Psoas muscle (tissue), 7 donors: ENCODE measurements at regions not wholly inside any gene's neighbourhood (a gene's known extent, or its start where the extent isn't known, plus 50 kb on each side); places are given as distances from the start of the nearest gene placed in this dataset.

Experiments used
- ATAC-seq, 4 donors: fragments of 200-7000 bp; cut with Tn5 transposase; one replicate each; pipeline ENCODE4 v1.9.1; 2020; ENCODE audit warnings: moderate library complexity in 3 of 4, mild to moderate bottlenecking in 2 of 4
- DNase-seq, 2 donors: peaks; one replicate each; pipeline ENCODE4 v3.0.0-alpha.2; 2020
- H3K27ac ChIP-seq: fragments of 200-600 bp; one replicate; pipeline ENCODE4 v1.8.0; 2022
- H3K27me3 ChIP-seq, 3 donors: fragments of 200-600 bp in 1 of 3; one replicate each; pipeline versions ENCODE4 v1.6.1 to v1.8.0; 2013 to 2022; ENCODE audit warnings: low read length in 2 of 3, mild to moderate bottlenecking in 2 of 3, moderate library complexity in 1 of 3; ENCODE audit not compliant: insufficient read depth in 3 of 3
- H3K36me3 ChIP-seq, 2 donors: fragments of 200-600 bp in 1 of 2; one replicate each; pipeline versions ENCODE4 v1.6.1 to v1.8.0; 2013 to 2022; ENCODE audit warnings: low read depth in 1 of 2, mild to moderate bottlenecking in 1 of 2, moderate library complexity in 1 of 2; ENCODE audit not compliant: insufficient read depth in 1 of 2
- H3K4me1 ChIP-seq: fragments of 200-600 bp; one replicate; pipeline ENCODE4 v1.8.0; 2022
- H3K4me3 ChIP-seq: fragments of 200-600 bp; one replicate; pipeline ENCODE4 v1.8.0; 2022; ENCODE audit warnings: mild to moderate bottlenecking
- H3K9me3 ChIP-seq: fragments of 200-600 bp; one replicate; pipeline ENCODE4 v1.8.0; 2022
- CTCF ChIP-seq: fragments of 200-600 bp; IDR thresholded peaks from one replicate; pipeline ENCODE4 v1.8.0; 2022; ENCODE audit warnings: antibody characterized with exemption
- WGBS, 3 donors: extraction: QIAGEN DNeasy Blood & Tissue Kit; methylation state at CpG; one replicate each; pipeline versions ENCODE4 v1.1.6 to v1.1.7; 2013; 5-methylcytosine and 5-hydroxymethylcytosine counted together
- intact Hi-C, 2 donors: fragments of 100-400 bp; cut with DNase I; formaldehyde crosslinking; loops; one replicate each; pipeline versions ENCODE4 v1.11.0 to v1.14.2; 2022
- donor health status: healthy with polysubstance abuse.
- donor health status: DM: no; HTN: no; CAD: no; lungs with moderate emphysema.
- donor health status: Bipolar disorder and iron deficiency.
- donor health status: healthy.
- donor health status: DM: yes; HTN: yes; CAD: no.
- donor health status: DM: no; HTN: no; CAD: no.
- donor health status: DM: yes; HTN: yes; CAD: no.

DNA sequence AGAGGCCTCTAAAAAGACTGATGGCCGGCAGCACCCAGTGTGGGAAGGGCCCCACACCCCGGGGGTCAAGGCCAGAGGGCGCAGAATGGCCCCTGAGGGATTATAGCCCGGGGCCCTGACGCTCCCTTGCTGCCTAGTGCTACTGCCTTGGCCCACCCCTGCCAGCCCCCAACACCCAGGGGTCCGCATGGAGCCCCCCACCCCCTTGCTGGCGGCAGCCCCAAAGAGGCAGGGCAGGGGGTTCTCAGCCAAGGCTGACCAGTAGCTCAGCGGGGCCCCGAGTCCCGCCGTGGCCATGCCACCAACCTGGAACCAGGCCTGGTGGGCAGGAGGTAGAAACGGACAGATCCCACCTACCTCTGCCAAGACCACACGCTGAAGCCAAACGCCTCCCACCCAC is 73.1 kb upstream of the FBRSL1 start:
- DNase-seq: no peak
- intact Hi-C loops: loop anchor here (2.0 to 5.0 kb wide), 3 partner anchors 195 to 264 kb away; partner anchors contain the start of genes LRCOL1 (in 1 of the 2) and P2RX2 (in 1 of the 2)
- no peak for ATAC-seq
- Histone ChIP-seq H3K4me1 (no peaks in the 10 kb centered on the region), H3K27me3 (peaks cover 0 to 67% (median 11%) of the 10 kb centered on the region in 3 donors), H3K27ac (no peak overlapping the region), H3K9me3 (no peaks in the 10 kb centered on the region), H3K36me3 (no peaks in the 10 kb centered on the region), H3K4me3 (no peak overlapping the region)
- 85 to 88% (median 87%) methylated on average over 10 to 14 of the region's 14 CpGs for WGBS, 3 donors
- no peak for TF ChIP-seq CTCF

DNA sequence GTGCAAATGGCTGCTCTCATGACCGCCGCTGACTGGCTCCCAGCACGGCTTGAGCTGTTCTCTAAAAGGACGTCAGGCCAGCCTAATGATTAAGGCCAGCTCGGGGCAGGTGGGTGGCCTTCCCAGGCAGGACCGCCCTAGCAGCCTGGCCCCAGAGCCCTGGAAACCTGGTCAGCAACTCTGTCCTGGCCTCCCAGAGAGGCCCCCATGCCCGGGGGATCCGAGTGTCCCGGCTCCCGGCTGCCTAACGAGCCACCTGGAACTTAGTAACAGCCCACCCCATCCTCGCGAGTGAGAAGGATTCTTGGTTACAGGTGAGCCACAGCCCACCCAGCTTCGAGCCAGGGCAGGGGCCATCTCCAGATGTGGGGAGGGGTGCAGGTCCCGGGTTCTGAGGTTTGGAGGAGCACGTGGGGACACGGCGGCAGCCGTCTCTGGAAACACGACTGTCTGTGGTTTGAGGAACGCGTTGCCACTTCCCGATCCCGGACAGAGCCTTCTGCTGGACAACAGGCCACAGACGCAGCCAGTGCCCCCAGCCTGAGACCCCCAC is 73.8 kb upstream of the FBRSL1 start:
- intact Hi-C loops: loop anchor here (2.0 to 5.0 kb wide), 3 partner anchors 196 to 263 kb away; partner anchors contain the start of genes LRCOL1 (in 1 of the 2) and P2RX2 (in 1 of the 2)
- H3K4me3 ChIP-seq: no peak overlapping the region
- H3K4me1 ChIP-seq: no peaks in the 10 kb centered on the region
- ATAC-seq: no peak
- no peak for DNase-seq
- 84 to 92% (median 88%) methylated on average over 25 of the region's 25 CpGs for WGBS, 3 donors
- H3K27ac ChIP-seq: no peak overlapping the region
- H3K27me3 ChIP-seq: peaks cover 0 to 61% (median 11%) of the 10 kb centered on the region in 3 donors
- no peaks in the 10 kb centered on the region for H3K9me3 ChIP-seq
- no peak for TF ChIP-seq CTCF
- H3K36me3 ChIP-seq: no peaks in the 10 kb centered on the region

DNA sequence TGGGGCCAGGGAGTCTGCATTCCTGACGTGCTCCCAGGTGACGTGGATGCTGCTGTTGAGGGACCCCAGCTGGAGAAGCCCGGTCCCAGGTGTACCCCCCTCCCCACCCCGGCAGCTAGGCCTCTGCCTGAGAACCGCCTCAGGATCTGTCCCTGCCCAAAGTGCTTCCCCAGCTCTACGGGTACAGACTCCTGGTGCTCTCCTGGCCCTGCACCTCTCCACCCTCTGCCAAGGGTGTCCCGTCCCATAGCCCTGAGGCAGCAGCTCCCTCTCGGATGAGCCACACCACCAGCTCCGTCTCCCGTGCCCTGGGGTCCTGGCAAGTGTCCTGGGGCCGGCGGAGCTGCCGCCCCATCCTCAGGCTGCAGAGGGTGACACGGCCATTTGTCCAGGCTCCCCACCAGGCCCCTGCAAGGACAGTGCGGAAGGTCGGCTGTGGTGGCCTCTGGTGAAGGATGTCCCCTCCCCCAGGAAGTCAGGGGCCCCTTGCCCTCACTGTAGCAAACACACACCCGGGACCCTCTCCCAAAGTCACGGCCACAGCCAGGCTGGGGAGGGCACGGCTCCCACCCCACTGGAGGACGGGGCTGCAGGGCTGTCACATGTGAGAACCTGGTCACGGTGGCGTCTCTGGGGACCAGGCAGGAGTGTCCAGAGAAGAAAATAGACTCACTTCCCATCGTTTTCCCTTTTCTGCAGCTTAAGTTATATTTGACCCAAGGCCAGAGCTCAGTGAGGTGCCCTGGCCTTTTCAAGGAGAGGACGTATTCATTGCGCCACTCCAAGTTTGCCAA is 74.4 kb upstream of the FBRSL1 start:
- peak in 1 of 4 donors; percentile 31 for ATAC-seq
- H3K4me3 ChIP-seq: no peak overlapping the region

GRCh38 chr12:132414634-132415326 is 75.2 kb upstream of the FBRSL1 start:
- H3K27me3 ChIP-seq: peaks cover 0 to 53% (median 9%) of the 10 kb centered on the region in 3 donors
- no peak overlapping the region for H3K4me3 ChIP-seq
- peak; percentile 91 for TF ChIP-seq CTCF
- H3K27ac ChIP-seq: no peak overlapping the region
- DNase-seq: peak; percentile 74 to 89
- ATAC-seq: peak; percentile 95 to 99 (median 97)
- intact Hi-C loops: loop anchor here (1.0 to 5.0 kb wide), 5 partner anchors 106 to 226 kb away; partner anchors contain the start of genes LRCOL1 (in 1 of the 2) and P2RX2 (in 1 of the 2)
- H3K36me3 ChIP-seq: no peaks in the 10 kb centered on the region
- 10 to 11% (median 10%) methylated on average over 21 to 30 of the region's 30 CpGs for WGBS, 3 donors
- no peaks in the 10 kb centered on the region for H3K4me1 ChIP-seq
- no peaks in the 10 kb centered on the region for H3K9me3 ChIP-seq

More for the DNA sequence above, 74.4 kb upstream of the FBRSL1 start:
- no peak for TF ChIP-seq CTCF
- Histone ChIP-seq H3K27ac (no peak overlapping the region), H3K36me3 (no peaks in the 10 kb centered on the region), H3K4me1 (no peaks in the 10 kb centered on the region), H3K9me3 (no peaks in the 10 kb centered on the region), H3K27me3 (peaks cover 0 to 54% (median 11%) of the 10 kb centered on the region in 3 donors)
- intact Hi-C loops: loop anchor here (1.0 to 5.0 kb wide), 6 partner anchors 105 to 263 kb away; partner anchors contain the start of genes LRCOL1 (in 1 of the 2) and P2RX2 (in 1 of the 2)
- 61 to 66% (median 62%) methylated on average over 24 to 25 of the region's 25 CpGs for WGBS, 3 donors
- no peak for DNase-seq
